ENCODE measurements at regions not wholly inside any gene's neighbourhood (a gene's known extent, or its start where the extent isn't known, plus 50 kb on each side); places are given as distances from the start of the nearest gene placed in this dataset.

GRCh38 chr1:234722904-234723720 is 113.1 kb upstream of the IRF2BP2 start:
- peak; percentile 65 for DNase-seq (ENCODE audit: low read depth, low spot score)
- TF ChIP-seq CTCF (IDR thresholded peaks at IDR 0.05; ENCODE audit: low read depth, low read length), result no peak
- H3K9me3 ChIP-seq (ENCODE audit: control insufficient read depth, insufficient read depth, low read length), result no peaks in the 10 kb centered on the region
- ChIA-PET POLR2A (interaction anchor here (0.6 to 4.5 kb wide), 16 partner anchors 32 to 360 kb away, joined by 3 to 79 read pairs (median 6); partner anchors contain the start of gene IRF2BP2), CTCF (interaction anchor here (1.1 to 2.0 kb wide), 4 partner anchors 224 to 370 kb away, joined by 3 to 8 read pairs (median 6); no protein-coding TSS in a partner anchor)
- H3K4me3 ChIP-seq (ENCODE audit: low read depth, low read length), result peak overlapping the region; percentile 37
- no peaks in the 10 kb centered on the region for H3K27me3 ChIP-seq (ENCODE audit: control insufficient read depth, insufficient read depth, low read length)
- peak overlapping the region; percentile 100 for H3K27ac ChIP-seq (ENCODE audit: low read depth, low read length)

GRCh38 chr1:234722270-234722704 is 112.3 kb upstream of the IRF2BP2 start:
- no peak for TF ChIP-seq CTCF (IDR thresholded peaks at IDR 0.05; ENCODE audit: low read depth, low read length)
- ChIA-PET POLR2A (interaction anchor here (0.8 to 4.5 kb wide), 3 partner anchors 111 to 248 kb away, joined by 5 to 79 read pairs (median 7); partner anchors contain the start of gene IRF2BP2), CTCF (interaction anchor here (1.0 to 2.0 kb wide), 4 partner anchors 109 to 235 kb away, joined by 3 to 8 read pairs (median 3); no protein-coding TSS in a partner anchor)
- Histone ChIP-seq H3K27me3 (ENCODE audit: control insufficient read depth, insufficient read depth, low read length) (no peaks in the 10 kb centered on the region), H3K27ac (ENCODE audit: low read depth, low read length) (peak overlapping the region; percentile 100), H3K4me3 (ENCODE audit: low read depth, low read length) (peak overlapping the region; percentile 7; the same call in 1 of the 2 replicates), H3K9me3 (ENCODE audit: control insufficient read depth, insufficient read depth, low read length) (no peaks in the 10 kb centered on the region)
- DNase-seq (ENCODE audit: low read depth, low spot score), result no peak

DNA sequence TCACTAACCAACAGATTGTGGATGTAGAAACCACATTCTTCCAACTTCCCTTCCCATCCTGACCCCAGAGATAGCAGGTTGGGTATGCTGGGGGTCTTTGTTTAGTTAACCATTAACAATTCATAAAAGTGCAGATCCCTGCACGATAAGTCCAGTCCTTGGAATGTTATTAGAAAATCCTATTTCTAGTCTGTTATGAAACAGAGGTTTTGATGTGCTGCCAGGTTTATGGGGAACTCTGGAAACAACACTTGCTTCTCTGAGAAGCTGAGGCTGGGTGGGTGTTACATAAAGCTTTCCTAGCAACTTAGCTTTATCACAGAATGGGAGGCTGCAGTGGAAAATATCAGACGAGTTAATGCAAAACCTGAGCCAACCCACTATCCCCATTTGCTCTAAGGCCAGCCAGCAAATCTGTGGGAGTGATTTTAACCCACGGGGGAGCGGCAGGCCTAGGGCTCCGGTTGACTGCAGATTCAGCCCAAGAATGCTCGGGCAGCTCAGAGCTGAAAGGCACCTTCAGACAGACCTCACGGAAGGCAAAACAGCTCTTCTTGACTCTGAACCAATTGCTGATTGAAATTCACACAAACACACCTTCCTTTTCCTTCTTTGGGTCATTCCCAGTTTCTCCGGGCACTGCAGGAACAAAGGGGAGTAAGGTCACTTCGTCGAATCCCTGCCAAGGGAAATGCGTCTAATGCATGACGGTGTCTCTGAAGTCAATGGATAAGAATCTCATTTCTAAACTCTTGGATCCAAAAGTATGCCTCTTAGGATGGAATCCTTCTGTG is 111.7 kb upstream of the IRF2BP2 start:
- H3K27ac ChIP-seq (ENCODE audit: low read depth, low read length), result peak overlapping the region; percentile 100
- ChIA-PET CTCF (interaction anchor here (0.5 to 2.0 kb wide), 6 partner anchors 31 to 382 kb away, joined by 3 to 8 read pairs (median 3); no protein-coding TSS in a partner anchor), POLR2A (interaction anchor here (0.8 to 4.5 kb wide), 3 partner anchors 110 to 249 kb away, joined by 5 to 79 read pairs (median 7); partner anchors contain the start of gene IRF2BP2)
- no peak for TF ChIP-seq CTCF (IDR thresholded peaks at IDR 0.05; ENCODE audit: low read depth, low read length)
- DNase-seq (ENCODE audit: low read depth, low spot score), result peak; percentile 77
- H3K9me3 ChIP-seq (ENCODE audit: control insufficient read depth, insufficient read depth, low read length), result no peaks in the 10 kb centered on the region
- H3K4me3 ChIP-seq (ENCODE audit: low read depth, low read length), result peak overlapping the region; percentile 7; the same call in 1 of the 2 replicates
- no peaks in the 10 kb centered on the region for H3K27me3 ChIP-seq (ENCODE audit: control insufficient read depth, insufficient read depth, low read length)

GRCh38 chr1:234720709-234721441 is 110.9 kb upstream of the IRF2BP2 start:
- no peak for DNase-seq (ENCODE audit: low read depth, low spot score)
- ChIA-PET POLR2A (interaction anchor here (4.5 kb wide), 1 partner anchor 109 kb away, joined by 79 read pairs; the partner anchor contains the start of gene IRF2BP2), CTCF (interaction anchor here (1.0 to 2.0 kb wide), 2 partner anchors 30 to 234 kb away, joined by 3 to 8 read pairs; no protein-coding TSS in a partner anchor)
- Histone ChIP-seq H3K27ac (ENCODE audit: low read depth, low read length) (peak overlapping the region; percentile 100), H3K4me3 (ENCODE audit: low read depth, low read length) (no peak overlapping the region), H3K27me3 (ENCODE audit: control insufficient read depth, insufficient read depth, low read length) (no peaks in the 10 kb centered on the region), H3K9me3 (ENCODE audit: control insufficient read depth, insufficient read depth, low read length) (no peaks in the 10 kb centered on the region)
- TF ChIP-seq CTCF (IDR thresholded peaks at IDR 0.05; ENCODE audit: low read depth, low read length), result no peak

All from AG04450 (cell line).